Endothelial cell of hepatic sinusoid (primary cell): ENCODE measurements at regions not wholly inside any gene's neighbourhood (a gene's known extent, or its start where the extent isn't known, plus 50 kb on each side); places are given as distances from the start of the nearest gene placed in this dataset.
"Not testable (repeated sequence)": the region's sequence is repeated elsewhere in the genome, so short reads cannot be mapped to it uniquely, and the experiment has no call there.

ENCODE experiments used
- in situ Hi-C: cut with HindIII; loops from 2 replicates; pipeline ENCODE4 v1.10.0; 2017; ENCODE audit warnings: low sequenced_read_pairs

GRCh38 chr2:209141818-209142217 is 282.0 kb upstream of the MAP2 start:
- in situ Hi-C loops, result no loop called here

DNA sequence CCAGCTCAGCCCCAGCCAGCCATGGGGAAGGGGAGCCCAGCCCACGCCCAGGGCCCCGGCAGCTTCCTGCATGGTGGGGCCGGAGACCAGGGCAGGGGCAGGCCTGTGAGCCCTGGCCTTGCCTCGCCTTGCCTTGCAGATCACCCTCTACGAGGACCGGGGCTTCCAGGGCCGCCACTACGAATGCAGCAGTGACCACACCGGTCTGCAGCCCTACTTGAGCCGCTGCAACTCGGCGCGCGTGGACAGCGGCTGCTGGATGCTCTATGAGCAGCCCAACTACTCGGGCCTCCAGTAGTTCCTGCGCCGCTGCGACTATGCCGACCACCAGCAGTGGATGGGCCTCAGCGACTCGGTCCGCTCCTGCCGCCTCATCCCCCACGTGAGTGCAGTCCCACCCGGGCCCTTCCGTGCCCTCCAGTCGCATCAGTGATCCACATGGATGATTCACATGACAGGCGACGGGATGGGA is 278.6 kb upstream of the MAP2 start:
- in situ Hi-C loops, result not testable (repeated sequence)

DNA sequence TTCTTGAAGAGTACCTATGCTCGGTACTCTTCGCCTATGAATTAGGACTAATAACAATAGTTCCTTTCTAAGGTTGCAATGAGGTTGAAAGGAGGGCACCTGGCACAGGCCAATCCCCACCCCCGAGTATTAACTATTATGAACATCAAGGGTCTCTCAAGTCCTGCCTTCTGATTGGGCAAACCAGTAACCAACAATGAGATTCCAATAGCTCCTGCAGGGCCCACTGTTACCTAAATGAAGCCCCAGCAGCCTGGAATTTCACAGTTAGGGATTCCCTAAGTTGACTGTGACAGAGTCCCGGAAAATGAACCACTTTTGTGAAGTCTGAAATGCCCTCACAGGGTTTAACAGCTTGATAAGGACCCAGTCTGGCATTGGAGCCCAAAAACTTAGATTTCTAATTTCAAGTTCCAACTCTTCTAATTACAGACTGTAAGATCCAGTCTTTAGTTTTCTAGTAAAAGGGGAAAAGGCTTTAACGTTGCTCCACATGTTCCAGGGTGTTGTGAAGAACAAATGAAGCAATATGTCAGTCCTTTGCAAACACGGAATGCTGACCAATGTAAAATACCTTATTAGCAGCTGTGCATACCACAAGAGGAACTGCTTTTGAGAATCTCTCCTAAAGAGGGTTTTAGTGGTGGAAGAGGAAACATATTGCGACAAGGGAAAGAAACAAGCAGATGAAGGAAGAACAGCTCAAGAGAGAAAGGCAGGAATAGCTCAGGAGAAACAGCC is 277.7 kb upstream of the MAP2 start:
- in situ Hi-C loops, result no loop called here

DNA sequence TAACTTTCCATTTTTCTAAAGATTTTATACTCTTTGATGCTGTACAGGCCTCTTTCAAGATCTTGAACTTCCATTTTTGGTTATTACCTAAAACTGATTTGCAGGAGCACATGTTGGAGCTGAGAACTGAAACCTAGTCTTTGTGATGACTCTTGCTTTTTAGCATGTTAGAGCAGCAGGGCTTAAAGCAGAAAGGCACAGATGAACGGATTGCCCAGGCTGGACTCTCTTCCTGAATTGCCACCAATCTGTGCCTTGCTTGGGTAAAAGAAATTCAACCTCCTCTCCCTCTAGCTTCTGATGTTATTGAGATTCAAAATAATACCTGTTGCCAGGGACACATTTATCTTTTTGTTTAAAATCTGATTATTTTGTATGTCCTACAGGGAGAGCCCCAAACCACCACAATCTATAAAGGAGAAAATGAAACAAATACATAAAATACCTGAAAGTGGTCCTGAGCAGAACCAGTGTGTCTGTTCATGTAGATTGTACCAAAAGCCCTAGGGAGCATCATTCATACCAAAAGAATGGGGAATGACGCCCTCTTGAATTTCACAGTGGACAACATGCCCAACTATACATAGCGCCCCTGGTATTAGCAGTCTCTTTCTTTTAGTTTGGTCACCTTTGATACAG is 277.0 kb upstream of the MAP2 start:
- in situ Hi-C loops, result no loop called here

DNA sequence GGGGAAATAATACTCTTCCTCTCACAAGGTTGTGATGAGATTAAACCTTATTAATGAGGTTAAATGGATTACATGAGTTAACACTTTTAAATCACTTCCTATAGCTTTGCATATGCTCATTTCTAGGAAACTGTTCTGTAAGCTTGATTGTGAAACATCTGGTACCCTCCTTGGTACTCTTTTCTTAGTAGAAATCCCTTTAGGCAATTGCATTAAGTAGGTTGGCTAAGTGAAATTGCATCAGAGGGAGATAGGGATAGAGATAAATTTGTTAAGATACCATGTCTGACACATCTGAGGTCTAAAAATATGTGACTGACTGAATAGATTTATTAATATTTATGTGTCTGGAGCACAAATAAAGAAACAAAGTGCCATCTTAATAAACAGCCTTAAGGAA is 275.9 kb upstream of the MAP2 start:
- in situ Hi-C loops, result no loop called here

DNA sequence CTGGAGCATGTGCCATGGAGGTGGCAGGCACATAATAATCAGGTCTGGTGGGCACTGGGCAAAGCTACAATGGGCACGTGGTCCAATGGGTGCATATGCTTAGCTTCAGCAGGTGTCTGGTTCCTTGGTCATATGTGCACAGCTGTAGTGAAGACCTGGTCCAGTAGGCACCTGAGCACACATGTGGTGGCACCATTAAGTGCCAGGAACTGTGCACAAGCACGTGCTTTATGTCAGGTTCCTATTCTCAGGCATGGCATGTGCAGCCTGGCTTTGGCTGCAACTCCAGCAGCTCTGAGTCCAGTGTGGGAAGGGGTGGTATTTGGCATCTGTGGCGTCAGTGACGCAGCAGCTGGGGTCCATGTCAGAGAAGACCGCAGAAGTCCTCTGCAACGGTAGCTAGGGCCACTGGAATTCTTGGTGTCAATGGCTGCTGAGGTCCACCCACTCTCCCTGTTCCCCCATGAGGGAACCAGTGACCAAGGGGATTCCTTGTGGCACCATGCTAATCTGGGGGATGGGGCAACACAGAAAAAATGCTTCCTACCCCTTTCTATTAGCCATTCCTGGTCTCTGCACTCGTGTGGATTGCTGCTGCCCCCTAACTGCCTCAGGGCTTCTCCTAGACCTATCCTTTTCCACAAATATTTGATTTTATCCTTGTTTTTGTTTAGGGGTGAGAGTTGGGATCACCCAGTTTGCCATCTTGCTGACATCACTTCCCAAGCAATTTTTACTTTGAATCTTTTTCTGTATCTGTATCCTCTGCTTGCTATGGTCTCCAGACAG is 262.9 kb upstream of the MAP2 start:
- in situ Hi-C loops, result no loop called here

GRCh38 chr2:209162129-209162528 is 261.7 kb upstream of the MAP2 start:
- in situ Hi-C loops, result no loop called here

DNA sequence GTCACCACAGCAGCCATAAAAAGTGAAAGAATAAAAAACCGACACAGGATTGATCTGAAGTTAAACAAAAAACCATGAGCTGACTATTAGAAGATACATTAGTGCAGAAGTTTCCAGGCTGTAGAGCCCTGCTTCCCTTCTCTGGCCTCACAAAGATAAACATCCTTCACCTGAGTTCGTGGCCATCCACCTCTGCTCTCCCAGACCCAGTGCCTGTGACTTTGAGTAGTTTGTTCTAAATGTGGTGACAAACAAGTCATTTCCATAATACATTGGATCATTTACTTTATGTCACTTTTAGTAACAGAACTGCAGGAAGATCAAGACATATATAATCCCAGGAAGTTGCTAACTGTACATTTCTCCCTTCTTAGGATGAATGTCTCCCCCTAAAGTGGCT is 241.9 kb upstream of the MAP2 start:
- in situ Hi-C loops, result no loop called here

DNA sequence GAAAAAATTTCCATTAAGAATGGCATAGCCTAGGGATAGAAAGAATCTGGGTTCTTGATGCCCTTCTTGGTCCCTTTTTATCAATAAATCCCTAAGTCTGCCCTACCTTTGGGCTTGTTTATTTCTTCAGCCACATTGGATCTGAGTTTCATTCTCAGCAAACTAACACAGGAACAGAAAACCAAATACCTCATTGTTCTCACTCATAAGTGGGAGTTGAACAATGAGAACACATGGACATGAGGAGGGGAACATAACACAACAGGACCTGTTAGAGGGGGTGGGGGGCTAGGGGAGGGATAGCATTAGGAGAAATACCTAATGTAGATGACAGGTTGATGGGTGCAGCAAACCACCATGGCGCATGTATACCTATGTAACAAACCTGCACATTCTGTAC is 237.0 kb upstream of the MAP2 start:
- in situ Hi-C loops, result not testable (repeated sequence)

DNA sequence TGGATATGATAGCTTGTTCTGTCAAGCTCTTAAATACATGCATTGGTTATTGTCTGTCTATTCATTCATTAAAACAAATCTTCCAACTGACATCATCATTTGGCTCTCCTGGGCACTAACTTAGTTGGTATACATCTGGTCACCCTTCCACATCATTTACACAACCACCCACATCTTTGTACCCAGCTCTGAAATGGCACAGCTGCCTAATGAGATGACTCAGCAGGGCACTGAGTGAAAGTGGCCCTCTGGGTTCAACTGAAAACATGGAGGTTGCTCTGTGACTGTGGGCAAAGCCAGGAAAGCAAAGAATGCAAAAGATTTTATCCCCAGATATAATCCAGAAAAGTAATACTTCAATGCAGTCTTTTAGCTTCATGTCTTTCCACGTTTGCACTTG is 234.0 kb upstream of the MAP2 start:
- in situ Hi-C loops, result no loop called here

GRCh38 chr2:209191139-209191538 is 232.7 kb upstream of the MAP2 start:
- in situ Hi-C loops, result no loop called here

DNA sequence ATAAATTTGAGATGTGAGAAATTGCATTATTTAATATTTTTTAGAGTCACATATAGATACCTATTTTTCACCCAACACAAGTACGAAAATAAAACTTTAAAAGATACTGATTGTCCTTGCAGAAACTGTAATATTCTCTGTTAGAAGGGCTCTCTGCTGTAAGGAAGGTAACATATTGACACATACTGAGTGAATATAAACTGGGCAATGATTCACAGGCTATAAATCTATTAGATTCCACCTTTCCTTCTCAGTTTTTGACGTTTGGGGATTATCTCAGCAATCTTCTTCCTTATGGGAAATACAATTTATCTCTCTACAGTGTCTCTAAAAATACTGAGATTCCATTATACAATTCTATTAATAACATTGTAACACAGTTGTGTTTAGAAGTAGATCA is 229.1 kb upstream of the MAP2 start:
- in situ Hi-C loops, result no loop called here

DNA sequence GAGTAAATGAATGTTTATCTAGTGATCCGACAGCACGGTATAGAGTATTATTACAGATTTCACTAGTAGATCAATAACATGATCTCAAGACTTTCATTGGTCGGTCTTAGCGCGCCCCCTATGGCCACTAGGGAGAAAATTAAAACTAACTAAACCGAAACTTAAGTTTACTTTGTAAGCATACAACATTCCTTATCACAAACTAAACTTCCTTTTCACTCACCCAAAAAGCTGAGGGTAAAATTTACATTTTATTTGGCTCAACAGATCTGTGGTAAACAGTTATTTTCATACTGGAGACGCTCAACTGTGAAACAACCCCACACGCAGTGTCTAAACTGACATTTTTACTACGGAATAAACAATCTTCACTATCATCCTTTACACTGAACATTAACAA is 215.6 kb upstream of the MAP2 start:
- in situ Hi-C loops, result no loop called here

DNA sequence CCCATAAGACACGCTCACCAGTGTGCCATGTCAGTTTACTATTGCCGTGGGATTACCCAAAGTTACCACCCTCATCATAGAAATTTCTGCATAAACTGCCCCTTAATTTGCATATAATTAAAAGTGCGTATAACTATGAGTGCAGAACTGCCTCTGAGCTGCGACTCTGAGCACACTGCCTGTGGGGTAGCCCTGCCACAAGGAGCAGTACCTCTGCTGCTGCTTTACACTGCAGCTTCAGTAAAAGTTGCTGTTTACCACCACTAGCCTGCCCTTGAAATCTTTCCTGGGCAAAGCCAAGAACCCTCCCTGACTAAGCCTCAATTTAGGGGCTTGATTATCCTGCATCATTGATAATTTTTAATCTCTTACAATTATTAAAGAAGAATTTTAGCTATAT is 213.9 kb upstream of the MAP2 start:
- in situ Hi-C loops, result no loop called here

DNA sequence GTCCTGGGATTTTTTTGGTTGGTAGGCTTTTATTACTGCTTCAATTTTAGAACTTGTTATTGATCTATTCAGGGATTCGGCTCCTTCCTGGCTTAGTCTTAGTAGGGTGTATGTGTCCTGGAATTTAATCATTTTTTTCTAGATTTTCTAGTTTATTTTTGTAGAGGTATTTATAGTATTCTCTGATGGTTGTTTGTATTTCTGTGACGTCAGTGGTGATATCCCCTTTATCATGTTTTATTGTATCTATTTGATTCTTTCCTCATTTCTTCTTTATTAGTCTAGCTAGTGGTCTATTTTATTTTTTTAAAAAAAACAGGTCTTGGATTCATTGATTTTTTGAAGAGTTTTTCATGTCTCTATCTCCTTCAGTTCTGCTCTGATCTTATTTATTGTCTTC is 193.3 kb upstream of the MAP2 start:
- in situ Hi-C loops, result no loop called here

GRCh38 chr2:209236377-209236776 is 187.5 kb upstream of the MAP2 start:
- in situ Hi-C loops, result no loop called here

DNA sequence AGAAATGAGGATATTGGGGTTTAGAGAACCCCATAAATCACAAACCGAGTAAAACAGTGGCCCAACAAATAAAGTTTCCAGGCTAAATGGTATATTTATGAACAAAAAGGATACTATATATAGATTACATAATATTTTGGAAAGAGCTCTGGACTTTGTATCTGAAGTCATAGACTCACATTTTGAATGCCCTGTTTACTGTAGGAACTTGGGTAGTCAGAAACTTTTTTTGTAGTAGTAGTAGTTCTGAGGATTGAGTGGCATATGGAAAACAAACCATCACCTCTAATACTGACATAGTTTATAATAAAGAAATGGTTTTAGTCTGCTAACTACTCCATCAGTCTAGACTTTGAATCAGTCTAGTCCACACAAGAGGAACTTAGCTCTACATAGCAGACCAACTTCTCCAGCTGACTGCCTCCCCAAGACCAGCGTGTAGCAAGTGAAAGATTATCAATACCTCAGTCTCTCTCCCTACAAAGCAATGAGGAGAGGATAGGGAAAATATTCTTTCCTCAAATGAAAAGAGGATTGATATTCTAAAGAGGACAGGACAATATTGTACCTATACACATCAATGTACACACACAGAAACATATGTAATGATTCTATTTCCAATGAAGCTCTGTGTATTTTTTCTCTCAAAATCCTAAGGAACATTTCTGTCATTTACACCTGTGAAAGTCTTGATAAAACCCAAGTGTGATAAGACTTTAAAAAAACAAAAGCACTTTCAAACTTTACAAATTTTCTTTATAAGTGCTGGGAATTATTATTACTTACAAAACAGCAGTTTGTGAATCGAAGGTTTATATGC is 184.9 kb upstream of the MAP2 start:
- in situ Hi-C loops, result no loop called here

DNA sequence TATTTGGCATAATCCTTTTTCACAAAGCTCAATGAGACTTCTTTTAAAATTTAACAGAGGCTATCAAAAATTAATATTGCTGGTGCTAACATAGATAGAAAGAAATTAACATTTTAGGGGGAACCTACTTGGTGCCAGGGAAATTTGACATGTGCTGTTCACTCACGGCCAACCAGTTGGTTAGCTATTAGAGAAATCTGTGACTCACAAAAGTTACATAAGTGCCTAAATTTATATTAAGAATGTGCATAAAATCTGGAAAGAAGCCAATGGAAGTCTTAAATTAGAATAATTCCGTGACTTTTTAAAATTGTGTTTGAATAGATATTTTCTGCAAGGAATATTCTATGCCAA is 184.3 kb upstream of the MAP2 start:
- in situ Hi-C loops, result no loop called here

GRCh38 chr2:209240204-209240603 is 183.6 kb upstream of the MAP2 start:
- in situ Hi-C loops, result no loop called here

DNA sequence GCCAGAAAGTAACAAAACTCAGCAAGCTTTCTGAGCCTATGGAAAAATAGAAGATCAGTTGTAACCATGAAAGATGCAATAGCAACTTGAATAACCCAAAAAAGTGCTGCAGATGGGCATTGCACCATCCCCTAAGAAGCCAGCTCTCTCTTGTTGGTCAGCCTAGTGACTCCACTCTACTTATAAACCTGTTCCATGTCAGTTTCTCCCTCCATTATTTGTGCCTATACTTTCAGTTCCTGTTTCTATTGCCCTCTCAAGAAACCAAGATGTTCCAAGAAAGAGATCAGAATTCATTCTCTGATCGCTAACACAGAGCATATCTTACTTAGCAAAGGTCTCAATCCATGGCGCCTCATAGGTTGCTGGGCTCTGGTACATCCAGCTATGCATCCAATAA is 170.3 kb upstream of the MAP2 start:
- in situ Hi-C loops, result no loop called here

DNA sequence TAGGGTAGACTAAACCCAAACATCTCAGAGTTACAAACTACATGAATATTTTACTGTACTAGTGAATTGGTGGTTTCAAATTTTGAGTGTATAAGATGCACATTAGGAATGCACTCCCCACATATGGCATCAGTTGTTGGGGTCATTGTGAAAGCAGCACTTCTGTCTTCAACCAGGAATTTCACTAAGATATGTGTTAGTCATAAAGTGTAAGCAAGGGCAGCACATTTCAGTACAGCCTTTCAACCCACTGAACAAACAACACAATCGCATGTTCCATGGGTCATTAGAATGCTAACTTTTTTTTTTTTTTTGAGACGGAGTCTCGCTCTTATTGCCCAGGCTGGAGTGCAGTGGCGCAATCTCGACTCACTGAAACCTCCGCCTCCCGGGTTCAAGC is 164.1 kb upstream of the MAP2 start:
- in situ Hi-C loops, result no loop called here
